ENCODE measurements at regions not wholly inside any gene's neighbourhood (a gene's known extent, or its start where the extent isn't known, plus 50 kb on each side); places are given as distances from the start of the nearest gene placed in this dataset.

DNA sequence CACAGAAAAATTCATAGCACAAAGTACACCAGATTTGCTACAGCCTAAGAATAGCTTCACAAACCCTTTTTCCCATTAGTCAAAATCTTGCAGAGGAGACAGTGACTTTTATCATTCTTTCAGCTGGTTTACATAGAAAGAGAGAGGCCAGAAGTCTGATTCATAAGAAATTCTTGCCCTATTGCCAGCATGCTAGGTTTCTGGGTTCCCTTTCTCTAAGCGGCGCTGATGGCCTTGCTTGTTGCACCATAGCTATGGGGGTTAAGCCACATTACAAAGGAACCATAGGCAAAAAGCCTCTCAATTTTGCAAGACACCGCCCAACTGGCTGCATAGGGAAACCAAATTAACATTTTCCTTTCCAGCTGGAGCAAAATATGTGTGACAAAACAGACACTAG lies 87.4 kb downstream of the ZNF467 start:
- no peaks in the 10 kb centered on the region for H3K9me1 ChIP-seq (ENCODE audit: control insufficient read depth, extremely low read depth, insufficient read depth, low read length)
- H3K9me3 ChIP-seq (ENCODE audit: control insufficient read depth, low read depth, low read length): no peaks in the 10 kb centered on the region
- no peaks in the 10 kb centered on the region for H3K36me3 ChIP-seq (ENCODE audit: control insufficient read depth in 2 of 2, extremely low read depth in 1 of 2, insufficient read depth in 2 of 2, low read length in 2 of 2)
- no peak overlapping the region for H2AFZ ChIP-seq (ENCODE audit: control insufficient read depth, low read length)
- H3K4me2 ChIP-seq (ENCODE audit: control insufficient read depth, extremely low read depth, insufficient read depth, low read depth, low read length): no peak overlapping the region
- no peaks in the 10 kb centered on the region for H3K4me1 ChIP-seq (ENCODE audit: control insufficient read depth, extremely low read depth, insufficient read depth, low read length)
- H3K4me3 ChIP-seq (ENCODE audit: control insufficient read depth in 2 of 3, extremely low read depth in 1 of 3, insufficient read depth in 2 of 3, low read depth in 1 of 3, low read length in 3 of 3): no peak overlapping the region
- no peak for FAIRE-seq
- TF ChIP-seq CTCF (optimal IDR thresholded peaks at IDR 0.05 in 1 of 3, IDR thresholded peaks at IDR 0.05 in 1 of 3, conservative IDR thresholded peaks at IDR 0.05 in 1 of 3; ENCODE audit: extremely low read depth in 1 of 3, insufficient read depth in 2 of 3, low read length in 3 of 3) (no peak), EZH2 (IDR thresholded peaks at IDR 0.05; ENCODE audit: low read length) (no peak)
- H3K79me2 ChIP-seq (ENCODE audit: control insufficient read depth, insufficient read depth, low read length): no peaks in the 10 kb centered on the region
- H3K9ac ChIP-seq (ENCODE audit: control insufficient read depth, extremely low read depth, insufficient read depth, low read length): no peak overlapping the region
- H4K20me1 ChIP-seq (ENCODE audit: control insufficient read depth, extremely low read depth, insufficient read depth, low read length): no peaks in the 10 kb centered on the region
- H3K27me3 ChIP-seq (ENCODE audit: control insufficient read depth, extremely low read depth, insufficient read depth, low read length): no peaks in the 10 kb centered on the region
- no peak overlapping the region for H3K27ac ChIP-seq (ENCODE audit: control insufficient read depth, insufficient read depth, low read length)
- dilution Hi-C loops (cut with MboI; ENCODE audit: extremely low pct_ligation_motif_present, low sequenced_read_pairs): no loop called here
- no peak for DNase-seq (ENCODE audit: low read depth, low spot score)

- no peaks in the 10 kb centered on the region for H3K27me3 ChIP-seq (ENCODE audit: control insufficient read depth, extremely low read depth, insufficient read depth, low read length)
- dilution Hi-C loops (cut with MboI; ENCODE audit: extremely low pct_ligation_motif_present, low sequenced_read_pairs): no loop called here
- no peak overlapping the region for H3K4me3 ChIP-seq (ENCODE audit: control insufficient read depth in 2 of 3, extremely low read depth in 1 of 3, insufficient read depth in 2 of 3, low read depth in 1 of 3, low read length in 3 of 3)
- H3K9ac ChIP-seq (ENCODE audit: control insufficient read depth, extremely low read depth, insufficient read depth, low read length): no peak overlapping the region
- DNase-seq (ENCODE audit: low read depth, low spot score) (no peak), FAIRE-seq (no peak)
- H4K20me1 ChIP-seq (ENCODE audit: control insufficient read depth, extremely low read depth, insufficient read depth, low read length): no peaks in the 10 kb centered on the region
- H3K36me3 ChIP-seq (ENCODE audit: control insufficient read depth in 2 of 2, extremely low read depth in 1 of 2, insufficient read depth in 2 of 2, low read length in 2 of 2): no peaks in the 10 kb centered on the region
- H2AFZ ChIP-seq (ENCODE audit: control insufficient read depth, low read length): no peak overlapping the region
- no peak for TF ChIP-seq CTCF (optimal IDR thresholded peaks at IDR 0.05 in 1 of 3, IDR thresholded peaks at IDR 0.05 in 1 of 3, conservative IDR thresholded peaks at IDR 0.05 in 1 of 3; ENCODE audit: extremely low read depth in 1 of 3, insufficient read depth in 2 of 3, low read length in 3 of 3)
- no peak for TF ChIP-seq EZH2 (IDR thresholded peaks at IDR 0.05; ENCODE audit: low read length)
- no peaks in the 10 kb centered on the region for H3K4me1 ChIP-seq (ENCODE audit: control insufficient read depth, extremely low read depth, insufficient read depth, low read length)
- H3K79me2 ChIP-seq (ENCODE audit: control insufficient read depth, insufficient read depth, low read length): no peaks in the 10 kb centered on the region
- no peaks in the 10 kb centered on the region for H3K9me3 ChIP-seq (ENCODE audit: control insufficient read depth, low read depth, low read length)
- H3K27ac ChIP-seq (ENCODE audit: control insufficient read depth, insufficient read depth, low read length): no peak overlapping the region
- no peaks in the 10 kb centered on the region for H3K9me1 ChIP-seq (ENCODE audit: control insufficient read depth, extremely low read depth, insufficient read depth, low read length)
- H3K4me2 ChIP-seq (ENCODE audit: control insufficient read depth, extremely low read depth, insufficient read depth, low read depth, low read length): no peak overlapping the region
These were observed 87.9 kb downstream of the ZNF467 start for GRCh38 chr7:149685455-149685854.
